MCF 10A (cell line): ENCODE measurements at regions not wholly inside any gene's neighbourhood (a gene's known extent, or its start where the extent isn't known, plus 50 kb on each side); places are given as distances from the start of the nearest gene placed in this dataset.

Source experiments
- BruUV-seq: library from RNA; stranded (reverse); fragments of 400-500 nt; replicated peaks from 2 replicates; lab custom pipeline; 2021; lab: Mats Ljungman, UMichigan
- CTCF ChIA-PET: fragments of 300-600 bp; sonication (Branson Sonifier 250); formaldehyde crosslinking; extraction: SDS; loops from one replicate; lab custom pipeline; 2021; ENCODE audit warnings: antibody characterized with exemption, inconsistent platforms; lab: Yijun Ruan, JAX
- POLR2A ChIA-PET: fragments of 300-600, 350-650 bp; sonication (Branson Sonifier 250); formaldehyde crosslinking; extraction: SDS; loops from one replicate; lab custom pipeline; 2020; ENCODE audit warnings: antibody characterized with exemption, inconsistent platforms; lab: Yijun Ruan, JAX
- DNase-seq: peaks from one replicate; pipeline ENCODE4 v3.0.0-alpha.2; 2018; ENCODE audit not compliant: unreplicated experiment
- H3K27ac Mint-ChIP-seq: one replicate; pipeline ENCODE4 v1.8.0; 2022; ENCODE audit warnings: mild to moderate bottlenecking, low read depth, mixed read lengths; ENCODE audit not compliant: unreplicated experiment
- H3K27me3 Mint-ChIP-seq: one replicate; pipeline ENCODE4 v1.8.0; 2022; ENCODE audit warnings: mixed read lengths; ENCODE audit not compliant: insufficient read depth, unreplicated experiment
- H3K36me3 Mint-ChIP-seq: one replicate; pipeline ENCODE4 v1.8.0; 2022; ENCODE audit warnings: mild to moderate bottlenecking, moderate library complexity, mixed read lengths; ENCODE audit not compliant: insufficient read depth, unreplicated experiment
- H3K4me1 Mint-ChIP-seq: one replicate; pipeline ENCODE4 v1.8.0; 2022; ENCODE audit warnings: mixed read lengths; ENCODE audit not compliant: insufficient read depth, unreplicated experiment
- H3K4me3 Mint-ChIP-seq: one replicate; pipeline ENCODE4 v1.8.0; 2022; ENCODE audit warnings: mild to moderate bottlenecking, moderate library complexity, mixed read lengths; ENCODE audit not compliant: unreplicated experiment
- H3K9me3 Mint-ChIP-seq: one replicate; pipeline ENCODE4 v1.8.0; 2022; ENCODE audit warnings: mixed read lengths; ENCODE audit not compliant: unreplicated experiment
- CTCF ChIP-seq: fragments of 200-600 bp; IDR thresholded peaks from one replicate; pipeline ENCODE4 v1.8.0; 2022; ENCODE audit warnings: antibody characterized with exemption, mild to moderate bottlenecking; ENCODE audit not compliant: unreplicated experiment
- intact Hi-C: fragments of 100-400 bp; cut with micrococcal nuclease; formaldehyde crosslinking; loops from 2 replicates; pipeline ENCODE4 v1.14.1; 2022

GRCh38 chr20:11591965-11592364 lies 325.7 kb upstream of the BTBD3 start:
- Mint-ChIP-seq H3K36me3 (no peaks in the 10 kb centered on the region), H3K4me3 (no peak overlapping the region), H3K9me3 (peaks cover 7% of the 10 kb centered on the region), H3K4me1 (no peaks in the 10 kb centered on the region), H3K27me3 (no peaks in the 10 kb centered on the region), H3K27ac (no peak overlapping the region)
- no peak for TF ChIP-seq CTCF
- DNase-seq = no peak
- intact Hi-C loops = no loop called here
- CTCF ChIA-PET = interaction anchor here (0.6 to 1.1 kb wide), 3 partner anchors 9 to 664 kb away, joined by 3 to 4 read pairs (median 3); no protein-coding TSS in a partner anchor
- BruUV-seq = no TSS peak
- POLR2A ChIA-PET = interaction anchor here (0.8 kb wide), 1 partner anchor 12 kb away, joined by 4 read pairs; no protein-coding TSS in a partner anchor

- Mint-ChIP-seq H3K4me1 (no peaks in the 10 kb centered on the region), H3K27me3 (peaks cover 10% of the 10 kb centered on the region), H3K4me3 (no peak overlapping the region), H3K36me3 (peaks cover 6% of the 10 kb centered on the region), H3K27ac (no peak overlapping the region), H3K9me3 (no peaks in the 10 kb centered on the region)
- intact Hi-C loops = no loop called here
- TF ChIP-seq CTCF = no peak
- ChIA-PET POLR2A (interaction anchor here (0.8 kb wide), 1 partner anchor 13 kb away, joined by 4 read pairs; no protein-coding TSS in a partner anchor), CTCF (interaction anchor here (0.9 kb wide), 1 partner anchor 13 kb away, joined by 3 read pairs; no protein-coding TSS in a partner anchor)
- BruUV-seq = no TSS peak
- DNase-seq = no peak
Observed at GRCh38 chr20:11604339-11604738, 313.4 kb upstream of the BTBD3 start.

- no peaks in the 10 kb centered on the region for H3K36me3 Mint-ChIP-seq
- H3K4me3 Mint-ChIP-seq = no peak overlapping the region
- H3K4me1 Mint-ChIP-seq = no peaks in the 10 kb centered on the region
- POLR2A ChIA-PET = no interaction called here
- H3K9me3 Mint-ChIP-seq = no peaks in the 10 kb centered on the region
- H3K27ac Mint-ChIP-seq = no peak overlapping the region
- intact Hi-C loops = no loop called here
- DNase-seq = no peak
- BruUV-seq = no TSS peak
- no peaks in the 10 kb centered on the region for H3K27me3 Mint-ChIP-seq
- CTCF ChIA-PET = no interaction called here
- TF ChIP-seq CTCF = no peak
Observed at GRCh38 chr20:11607047-11607446, 310.6 kb upstream of the BTBD3 start.

- BruUV-seq = no TSS peak
- no peak for TF ChIP-seq CTCF
- H3K27me3 Mint-ChIP-seq = no peaks in the 10 kb centered on the region
- no peaks in the 10 kb centered on the region for H3K36me3 Mint-ChIP-seq
- DNase-seq = no peak
- no peaks in the 10 kb centered on the region for H3K9me3 Mint-ChIP-seq
- intact Hi-C loops = no loop called here
- no peaks in the 10 kb centered on the region for H3K4me1 Mint-ChIP-seq
- ChIA-PET POLR2A (no interaction called here), CTCF (interaction anchor here (0.7 kb wide), 1 partner anchor 56 kb away, joined by 3 read pairs; no protein-coding TSS in a partner anchor)
- H3K27ac Mint-ChIP-seq = no peak overlapping the region
- no peak overlapping the region for H3K4me3 Mint-ChIP-seq
Observed at GRCh38 chr20:11608736-11609135, 309.0 kb upstream of the BTBD3 start.
